Upper lobe of left lung (tissue), 4 donors: ENCODE measurements at regions not wholly inside any gene's neighbourhood (a gene's known extent, or its start where the extent isn't known, plus 50 kb on each side); places are given as distances from the start of the nearest gene placed in this dataset.

Source experiments
- CTCF ChIP-seq, 6 experiments: fragments of 450-650 bp in 4 of 6; fragments of 200-600 bp in 2 of 6; sonication (generic) in 2 of 6; IDR thresholded peaks; one replicate each; pipeline ENCODE4 v1.5.1; 2016 to 2019; ENCODE audit warnings: antibody characterized with exemption in 6 of 6
- EP300 ChIP-seq, 4 donors: sonication (generic); formaldehyde crosslinking; IDR thresholded peaks; one replicate each; pipeline ENCODE4 v1.5.1; 2017; ENCODE audit warnings: antibody characterized with exemption in 4 of 4, control low read depth in 2 of 4
- POLR2A ChIP-seq, 4 donors: fragments of 450-650 bp; IDR thresholded peaks; one replicate each; pipeline ENCODE4 v1.5.1; 2016 to 2017; ENCODE audit warnings: antibody characterized with exemption in 4 of 4, mild to moderate bottlenecking in 2 of 4
- POLR2AphosphoS5 ChIP-seq, 2 donors: sonication (generic); formaldehyde crosslinking; IDR thresholded peaks; one replicate each; pipeline ENCODE4 v1.5.1; 2017; ENCODE audit warnings: antibody characterized with exemption in 2 of 2

GRCh38 chr5:135279328-135279727 lies 119.7 kb downstream of the MACROH2A1 start:
- TF ChIP-seq POLR2A (IDR thresholded peaks at IDR 0.05): no peak
- no peak for TF ChIP-seq CTCF (IDR thresholded peaks at IDR 0.05)
- no peak for TF ChIP-seq POLR2AphosphoS5 (IDR thresholded peaks at IDR 0.05)
- no peak for TF ChIP-seq EP300 (IDR thresholded peaks at IDR 0.05)
